NB4 (cell line): ENCODE measurements at regions not wholly inside any gene's neighbourhood (a gene's known extent, or its start where the extent isn't known, plus 50 kb on each side); places are given as distances from the start of the nearest gene placed in this dataset.

ENCODE experiments used
- CTCF ChIP-seq: IDR thresholded peaks from one replicate; pipeline ENCODE4 v1.5.1; 2012; ENCODE audit warnings: low read depth, low read length
- MAX ChIP-seq: IDR thresholded peaks from 2 replicates; pipeline ENCODE4 v1.6.1; 2011; ENCODE audit warnings: low read depth, low read length
- MYC ChIP-seq: IDR thresholded peaks from 2 replicates; pipeline ENCODE4 v1.6.1; 2011; ENCODE audit warnings: low read depth, low read length
- POLR2A ChIP-seq: IDR thresholded peaks from 2 replicates; pipeline ENCODE4 v1.6.1; 2011; ENCODE audit warnings: mild to moderate bottlenecking; ENCODE audit not compliant: insufficient read length; ENCODE audit errors: extremely low read depth

GRCh38 chr20:63125581-63125837 lies 90.4 kb downstream of the YTHDF1 start:
- TF ChIP-seq MAX = no peak
- TF ChIP-seq CTCF = no peak
- TF ChIP-seq POLR2A = no peak
- TF ChIP-seq MYC = no peak
